OCI-LY3 (cell line): ENCODE measurements at regions not wholly inside any gene's neighbourhood (a gene's known extent, or its start where the extent isn't known, plus 50 kb on each side); places are given as distances from the start of the nearest gene placed in this dataset.

ENCODE experiments used
- H2AFZ ChIP-seq: fragments of 200-600, 300-600 bp; shearing (Covaris generic); 2 replicates; pipeline ENCODE4 v1.6.0; 2014; ENCODE audit warnings: antibody characterized with exemption, low read depth, low read length
- H3K27ac ChIP-seq: fragments of 200-600, 300-600 bp; sonication (generic); 2 replicates; pipeline ENCODE4 v1.5.1; 2014; ENCODE audit warnings: mild to moderate bottlenecking, low read length, moderate library complexity, mixed read lengths
- H3K27me3 ChIP-seq: fragments of 200-600, 300-600 bp; sonication (generic); 2 replicates; pipeline ENCODE4 v1.6.1; 2014; ENCODE audit warnings: low read depth, low read length, mixed read lengths
- H3K36me3 ChIP-seq: fragments of 200-600, 300-600 bp; sonication (generic); replicated peaks from 2 replicates; pipeline ENCODE3; 2014; ENCODE audit warnings: low read depth, low read length, mixed read lengths
- H3K4me1 ChIP-seq: fragments of 300-600, 200-600 bp; sonication (generic); 2 replicates; pipeline ENCODE4 v1.6.1; 2014; ENCODE audit warnings: low read length, mixed read lengths
- H3K4me2 ChIP-seq: fragments of 200-600, 300-600 bp; sonication (generic); 2 replicates; pipeline ENCODE4 v1.6.1; 2014; ENCODE audit warnings: low read length, mixed read lengths
- H3K4me3 ChIP-seq: fragments of 300-600, 200-600 bp; sonication (generic); 2 replicates; pipeline ENCODE4 v1.5.1; 2014; ENCODE audit warnings: antibody characterized with exemption, mild to moderate bottlenecking, low read length, moderate library complexity
- H3K79me2 ChIP-seq: fragments of 300-600, 200-600 bp; shearing (Covaris generic); 2 replicates; pipeline ENCODE4 v1.6.1; 2014; ENCODE audit warnings: mild to moderate bottlenecking, low read length, mixed read lengths
- H3K9ac ChIP-seq: fragments of 300-600, 200-600 bp; shearing (Covaris generic); 2 replicates; pipeline ENCODE4 v1.6.0; 2014; ENCODE audit warnings: mild to moderate bottlenecking, low read length, moderate library complexity
- H3K9me3 ChIP-seq: fragments of 200-600, 300-600 bp; shearing (Covaris generic); 2 replicates; pipeline ENCODE4 v1.6.1; 2014; ENCODE audit warnings: low read length, mixed read lengths; ENCODE audit not compliant: insufficient read depth
- H4K20me1 ChIP-seq: fragments of 200-600, 300-600 bp; sonication (generic); 2 replicates; pipeline ENCODE4 v1.6.1; 2016; ENCODE audit warnings: low read length, mixed read lengths; ENCODE audit not compliant: insufficient read depth
- EZH2phosphoT487 ChIP-seq: fragments of 200-600 bp; shearing (Covaris generic); IDR thresholded peaks from 2 replicates; pipeline ENCODE4 v1.6.1; 2018; ENCODE audit warnings: antibody characterized with exemption, mixed run types, low read depth
- TF ChIP-seq, protein P1 (sequence below): fragments of 200-600, 300-600 bp; sonication (generic); IDR thresholded peaks from 2 replicates; pipeline ENCODE4 v1.5.1; 2014; ENCODE audit warnings: antibody characterized with exemption, low read length, low read depth

DNA sequence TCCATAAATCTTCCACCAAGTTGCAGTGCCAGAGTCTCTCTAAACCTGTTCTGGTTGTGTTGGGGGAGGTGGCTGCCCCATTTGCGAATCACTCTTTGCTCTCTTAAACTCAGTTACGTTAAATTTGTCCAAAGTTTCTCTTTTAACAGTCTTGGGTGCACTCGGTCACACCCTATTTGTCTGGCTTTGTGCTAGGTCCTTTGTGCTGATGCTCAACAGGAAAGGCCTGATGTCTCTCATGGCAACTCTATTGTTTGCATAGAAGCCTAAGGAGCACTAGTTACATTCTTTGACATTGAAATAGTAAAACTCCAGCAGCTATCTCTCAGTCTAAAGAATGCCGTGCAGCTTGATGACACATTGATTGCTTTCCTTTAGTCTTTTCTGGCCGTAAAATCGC, 105.1 kb downstream of the TRMT11 start:
- TF ChIP-seq, protein P1, sequence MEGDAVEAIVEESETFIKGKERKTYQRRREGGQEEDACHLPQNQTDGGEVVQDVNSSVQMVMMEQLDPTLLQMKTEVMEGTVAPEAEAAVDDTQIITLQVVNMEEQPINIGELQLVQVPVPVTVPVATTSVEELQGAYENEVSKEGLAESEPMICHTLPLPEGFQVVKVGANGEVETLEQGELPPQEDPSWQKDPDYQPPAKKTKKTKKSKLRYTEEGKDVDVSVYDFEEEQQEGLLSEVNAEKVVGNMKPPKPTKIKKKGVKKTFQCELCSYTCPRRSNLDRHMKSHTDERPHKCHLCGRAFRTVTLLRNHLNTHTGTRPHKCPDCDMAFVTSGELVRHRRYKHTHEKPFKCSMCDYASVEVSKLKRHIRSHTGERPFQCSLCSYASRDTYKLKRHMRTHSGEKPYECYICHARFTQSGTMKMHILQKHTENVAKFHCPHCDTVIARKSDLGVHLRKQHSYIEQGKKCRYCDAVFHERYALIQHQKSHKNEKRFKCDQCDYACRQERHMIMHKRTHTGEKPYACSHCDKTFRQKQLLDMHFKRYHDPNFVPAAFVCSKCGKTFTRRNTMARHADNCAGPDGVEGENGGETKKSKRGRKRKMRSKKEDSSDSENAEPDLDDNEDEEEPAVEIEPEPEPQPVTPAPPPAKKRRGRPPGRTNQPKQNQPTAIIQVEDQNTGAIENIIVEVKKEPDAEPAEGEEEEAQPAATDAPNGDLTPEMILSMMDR, result no peak
- no peak for TF ChIP-seq EZH2phosphoT487
- no peak overlapping the region for H3K4me2 ChIP-seq
- no peaks in the 10 kb centered on the region for H4K20me1 ChIP-seq
- H3K27me3 ChIP-seq, result no peaks in the 10 kb centered on the region
- peaks cover 5% of the 10 kb centered on the region for H3K4me1 ChIP-seq
- H2AFZ ChIP-seq, result no peak overlapping the region
- no peak overlapping the region for H3K9ac ChIP-seq
- H3K27ac ChIP-seq, result no peak overlapping the region
- H3K36me3 ChIP-seq, result no peaks in the 10 kb centered on the region
- no peaks in the 10 kb centered on the region for H3K9me3 ChIP-seq
- no peak overlapping the region for H3K4me3 ChIP-seq
- no peaks in the 10 kb centered on the region for H3K79me2 ChIP-seq

DNA sequence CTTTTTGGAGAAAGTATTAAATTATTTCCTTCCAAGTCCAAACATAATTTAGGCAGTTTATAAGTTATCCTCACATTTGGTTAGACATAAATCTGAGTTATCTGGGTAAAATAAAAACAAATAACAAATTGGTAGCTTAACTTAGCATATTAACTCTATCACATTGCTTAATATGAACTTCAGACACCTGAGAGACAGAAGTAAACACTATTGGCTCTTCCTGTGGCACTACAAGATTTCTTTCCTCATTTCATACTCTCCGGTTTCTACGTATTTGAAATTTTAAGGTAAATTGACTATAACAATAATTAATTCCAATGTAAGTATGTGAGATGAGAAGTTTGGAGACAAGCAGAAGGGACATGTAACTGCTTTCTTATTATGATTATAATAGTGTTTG, 106.8 kb downstream of the TRMT11 start:
- TF ChIP-seq, protein P1, result no peak
- no peak for TF ChIP-seq EZH2phosphoT487
- Histone ChIP-seq H3K4me3 (no peak overlapping the region), H3K79me2 (no peaks in the 10 kb centered on the region), H2AFZ (no peak overlapping the region), H3K27ac (no peak overlapping the region), H3K9ac (no peak overlapping the region), H3K36me3 (no peaks in the 10 kb centered on the region), H3K4me1 (no peaks in the 10 kb centered on the region), H3K27me3 (no peaks in the 10 kb centered on the region), H3K4me2 (no peak overlapping the region), H4K20me1 (no peaks in the 10 kb centered on the region), H3K9me3 (no peaks in the 10 kb centered on the region)

DNA sequence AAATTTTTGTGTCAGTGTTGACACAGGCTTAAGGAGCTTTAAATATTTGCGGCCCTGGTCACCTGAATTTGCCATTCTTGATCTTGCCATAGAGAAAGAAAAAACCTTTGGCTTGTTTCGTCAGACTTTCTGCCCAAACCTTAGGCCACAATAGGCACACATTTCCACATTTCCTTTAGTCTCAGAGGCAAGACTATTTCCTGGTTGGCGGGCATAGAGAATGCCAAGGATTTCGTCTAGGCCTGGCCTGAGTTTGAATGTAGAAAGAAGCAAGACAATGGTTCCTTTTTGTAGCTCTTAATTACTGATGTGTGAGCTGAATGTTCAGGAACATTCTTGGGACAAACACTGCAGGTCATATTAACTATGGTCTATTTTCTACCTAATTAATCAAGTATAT, 108.1 kb downstream of the TRMT11 start:
- Histone ChIP-seq H3K9me3 (no peaks in the 10 kb centered on the region), H3K9ac (no peak overlapping the region), H3K36me3 (no peaks in the 10 kb centered on the region), H3K4me1 (no peaks in the 10 kb centered on the region), H4K20me1 (no peaks in the 10 kb centered on the region), H3K4me2 (no peak overlapping the region), H3K79me2 (no peaks in the 10 kb centered on the region), H3K4me3 (no peak overlapping the region), H3K27me3 (no peaks in the 10 kb centered on the region), H3K27ac (no peak overlapping the region), H2AFZ (no peak overlapping the region)
- TF ChIP-seq EZH2phosphoT487, result no peak
- TF ChIP-seq, protein P1, result no peak

DNA sequence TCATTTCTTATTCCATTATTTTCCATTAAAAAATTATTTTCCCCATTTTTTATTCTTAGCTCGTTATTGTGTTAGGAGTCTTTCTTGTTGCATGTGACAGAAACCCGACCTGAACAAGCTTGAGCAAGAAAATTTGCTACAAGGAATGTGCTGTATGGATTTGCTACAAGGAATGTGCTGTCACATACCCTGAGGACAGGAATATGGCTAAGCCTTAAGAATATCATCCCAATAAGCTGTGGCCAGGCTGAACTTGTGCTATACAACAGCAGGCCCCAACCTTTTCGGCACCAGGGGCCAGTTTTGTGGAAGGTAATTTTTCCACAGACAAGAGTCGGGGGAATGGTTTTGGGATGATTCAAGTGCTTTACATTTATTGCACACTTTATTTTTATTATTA, 114.0 kb downstream of the TRMT11 start:
- H4K20me1 ChIP-seq, result no peaks in the 10 kb centered on the region
- H3K4me2 ChIP-seq, result no peak overlapping the region
- TF ChIP-seq, protein P1, result no peak
- no peak for TF ChIP-seq EZH2phosphoT487
- H3K4me3 ChIP-seq, result no peak overlapping the region
- H3K36me3 ChIP-seq, result no peaks in the 10 kb centered on the region
- H3K9me3 ChIP-seq, result no peaks in the 10 kb centered on the region
- H3K9ac ChIP-seq, result no peak overlapping the region
- no peaks in the 10 kb centered on the region for H3K27me3 ChIP-seq
- no peak overlapping the region for H3K27ac ChIP-seq
- no peaks in the 10 kb centered on the region for H3K79me2 ChIP-seq
- H2AFZ ChIP-seq, result no peak overlapping the region
- no peaks in the 10 kb centered on the region for H3K4me1 ChIP-seq
